HCT116 (cell line): ENCODE measurements at regions not wholly inside any gene's neighbourhood (a gene's known extent, or its start where the extent isn't known, plus 50 kb on each side); places are given as distances from the start of the nearest gene placed in this dataset.
"Not testable (repeated sequence)": the region's sequence is repeated elsewhere in the genome, so short reads cannot be mapped to it uniquely, and the experiment has no call there.

ENCODE experiments used
- ATAC-seq: fragments of 200-7000 bp; cut with Tn5 transposase; 2 replicates; pipeline ENCODE4 v1.9.1; 2020; ENCODE audit warnings: mild to moderate bottlenecking, moderate library complexity
- BruUV-seq: library from RNA; stranded (reverse); fragments of 400-500 nt; replicated peaks from 2 replicates; lab custom pipeline; 2021; lab: Mats Ljungman, UMichigan
- CTCF ChIA-PET: fragments of 300-600 bp; sonication (Branson Sonifier 250); formaldehyde crosslinking; loops from one replicate; lab custom pipeline; 2021; ENCODE audit warnings: antibody characterized with exemption; lab: Charles Lee
- POLR2A ChIA-PET: fragments of 300-600, 350-600 bp; sonication (Branson Sonifier 250); formaldehyde crosslinking; loops from one replicate; lab custom pipeline; 2021; ENCODE audit warnings: antibody characterized with exemption; lab: Charles Lee
- RAD21 ChIA-PET, 2 experiments: fragments of 300-600 bp; sonication (Branson Sonifier 250); formaldehyde crosslinking; loops; one replicate each; lab custom pipeline; 2023; ENCODE audit warnings: low total read pairs in 2 of 2; ENCODE audit not compliant: uncharacterized antibody in 2 of 2, unreplicated experiment in 2 of 2, low non-redundant PET in 1 of 2; lab: Charles Lee
- DNase-seq: peaks from one replicate; pipeline ENCODE4 v3.0.0-alpha.2; 2010; ENCODE audit warnings: low read depth, low spot score
- H2AFZ ChIP-seq: fragments of 200-600 bp; shearing (Covaris generic), sonication (generic); 2 replicates; pipeline ENCODE4 v1.6.1; 2017; ENCODE audit warnings: low read depth, mixed run types, mixed read lengths, antibody characterized with exemption, low read length; ENCODE audit not compliant: poor library complexity, severe bottlenecking
- H3K27ac ChIP-seq: 2 replicates; pipeline ENCODE4 v1.5.1; 2012; ENCODE audit warnings: low read depth, low read length
- H3K27me3 ChIP-seq: fragments of 200-600 bp; sonication (generic); 2 replicates; pipeline ENCODE4 v1.6.1; 2016; ENCODE audit warnings: mixed run types, low read length, mixed read lengths; ENCODE audit not compliant: insufficient read depth
- H3K36me3 ChIP-seq, 2 experiments: fragments of 200-500 bp in 1 of 2; fragments of 200-600 bp in 1 of 2; sonication (Bioruptor generic) in 1 of 2; sonication (generic) in 1 of 2; 2 replicates each; pipeline versions ENCODE4 v1.5.1 to v1.6.1; 2014 to 2016; ENCODE audit warnings: low read length in 2 of 2, inconsistent platforms in 1 of 2, mixed read lengths in 1 of 2, mixed run types in 1 of 2; ENCODE audit not compliant: insufficient read depth in 2 of 2, control insufficient read depth in 1 of 2
- H3K4me1 ChIP-seq, 2 experiments: fragments of 200-600 bp in 1 of 2; sonication (generic) in 1 of 2; 2 replicates each; pipeline versions ENCODE4 v1.5.1 to v1.6.1; 2012 to 2017; ENCODE audit warnings: low read length in 2 of 2, inconsistent platforms in 1 of 2, mild to moderate bottlenecking in 1 of 2, mixed read lengths in 1 of 2, mixed run types in 1 of 2, moderate library complexity in 1 of 2; ENCODE audit not compliant: insufficient read depth in 2 of 2, control insufficient read depth in 1 of 2
- H3K4me2 ChIP-seq: fragments of 200-600 bp; sonication (generic); 2 replicates; pipeline ENCODE4 v1.6.1; 2017; ENCODE audit warnings: mixed run types, low read length, mixed read lengths
- H3K4me3 ChIP-seq, 2 experiments: fragments of 200-600 bp in 1 of 2; sonication (generic) in 1 of 2; replicated peaks in 1 of 2; 2 replicates each; pipeline ENCODE4 v1.5.1; 2011 to 2016; ENCODE audit warnings: low read length in 2 of 2, control low read depth in 1 of 2, low read depth in 1 of 2, mild to moderate bottlenecking in 1 of 2, mixed read lengths in 1 of 2, mixed run types in 1 of 2
- H3K79me2 ChIP-seq: fragments of 200-600 bp; sonication (generic); 2 replicates; pipeline ENCODE4 v1.6.1; 2017; ENCODE audit warnings: mild to moderate bottlenecking, mixed run types, low read length, moderate library complexity, mixed read lengths; ENCODE audit not compliant: insufficient read depth
- H3K9ac ChIP-seq: fragments of 200-600 bp; sonication (generic); 2 replicates; pipeline ENCODE4 v1.6.1; 2016; ENCODE audit warnings: low read length, mixed read lengths
- H3K9me2 ChIP-seq: fragments of 200-600 bp; sonication (generic), shearing (Covaris generic); 2 replicates; pipeline ENCODE4 v1.6.1; 2017; ENCODE audit warnings: mixed run types, mild to moderate bottlenecking, moderate library complexity; ENCODE audit not compliant: insufficient read depth
- H3K9me3 ChIP-seq, 2 experiments: fragments of 200-500 bp in 1 of 2; fragments of 200-600 bp in 1 of 2; sonication (Bioruptor generic) in 1 of 2; sonication (generic) in 1 of 2; 2 replicates each; pipeline ENCODE4 v1.6.1; 2014 to 2017; ENCODE audit warnings: low read length in 2 of 2, mixed read lengths in 2 of 2, inconsistent platforms in 1 of 2, low read depth in 1 of 2, mild to moderate bottlenecking in 1 of 2, mixed run types in 1 of 2, moderate library complexity in 1 of 2; ENCODE audit not compliant: control insufficient read depth in 1 of 2, insufficient read depth in 1 of 2
- H4K20me1 ChIP-seq: fragments of 200-600 bp; sonication (generic), shearing (Covaris generic); 2 replicates; pipeline ENCODE4 v1.6.1; 2017; ENCODE audit warnings: mixed run types, mild to moderate bottlenecking, moderate library complexity; ENCODE audit not compliant: insufficient read depth
- ELF1 ChIP-seq: IDR thresholded peaks from 2 replicates; pipeline ENCODE4 v1.6.1; 2012; ENCODE audit warnings: low read depth, borderline replicate concordance
- JUND ChIP-seq: IDR thresholded peaks from 2 replicates; pipeline ENCODE4 v1.6.1; 2012
- SIN3A ChIP-seq: IDR thresholded peaks from 2 replicates; pipeline ENCODE4 v1.6.1; 2012; ENCODE audit warnings: low read depth
- SP1 ChIP-seq: IDR thresholded peaks from 2 replicates; pipeline ENCODE4 v1.6.1; 2012; ENCODE audit warnings: low read depth
- SRF ChIP-seq: IDR thresholded peaks from 2 replicates; pipeline ENCODE4 v1.6.1; 2012; ENCODE audit warnings: low read depth
- intact Hi-C: fragments of 100-400 bp; cut with micrococcal nuclease; formaldehyde crosslinking; loops from 2 replicates; pipeline ENCODE4 v1.10.0; 2022

DNA sequence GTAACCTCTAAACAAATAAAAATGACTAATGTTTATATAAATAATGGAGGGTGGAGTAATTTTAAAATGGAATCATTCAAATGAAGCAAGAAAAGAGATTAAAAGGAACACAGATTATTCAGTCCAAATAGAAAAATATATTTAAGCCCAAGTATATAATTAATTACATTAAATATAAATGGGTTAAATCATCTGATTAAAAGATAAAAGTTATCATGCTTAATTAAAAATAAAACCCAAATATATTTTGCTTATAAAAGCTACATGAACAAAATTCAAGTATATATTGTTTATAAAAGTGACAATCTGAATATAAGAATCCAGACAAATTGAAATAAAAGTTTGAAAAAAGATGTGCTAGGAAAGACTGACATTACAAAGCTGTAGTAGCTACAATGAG is 63.9 kb upstream of the ACTRT2 start:
- Histone ChIP-seq H3K27me3 (no peaks in the 10 kb centered on the region), H3K79me2 (no peaks in the 10 kb centered on the region)
- POLR2A ChIA-PET, result no interaction called here
- ATAC-seq, result no peak
- TF ChIP-seq SIN3A, result no peak
- no peak for TF ChIP-seq SRF
- TF ChIP-seq JUND, result no peak
- TF ChIP-seq ELF1, result no peak
- TF ChIP-seq SP1, result no peak
- TF ChIP-seq, all 23 proteins: peak for 0
- Histone ChIP-seq H3K36me3 (no peaks in the 10 kb centered on the region), H3K27ac (no peak overlapping the region), H3K4me1 (no peaks in the 10 kb centered on the region), H3K9me3 (peaks cover 9 to 15% of the 10 kb centered on the region in 2 experiments; a peak in 2 of 4 replicates), H3K4me3 (no peak overlapping the region), H4K20me1 (no peaks in the 10 kb centered on the region), H3K4me2 (no peak overlapping the region), H2AFZ (no peak overlapping the region), H3K9me2 (no peaks in the 10 kb centered on the region), H3K9ac (no peak overlapping the region)
- no peak for DNase-seq
- intact Hi-C loops, result no loop called here
- BruUV-seq, result no TSS peak
- RAD21 ChIA-PET, result no interaction called here
- CTCF ChIA-PET, result no interaction called here

DNA sequence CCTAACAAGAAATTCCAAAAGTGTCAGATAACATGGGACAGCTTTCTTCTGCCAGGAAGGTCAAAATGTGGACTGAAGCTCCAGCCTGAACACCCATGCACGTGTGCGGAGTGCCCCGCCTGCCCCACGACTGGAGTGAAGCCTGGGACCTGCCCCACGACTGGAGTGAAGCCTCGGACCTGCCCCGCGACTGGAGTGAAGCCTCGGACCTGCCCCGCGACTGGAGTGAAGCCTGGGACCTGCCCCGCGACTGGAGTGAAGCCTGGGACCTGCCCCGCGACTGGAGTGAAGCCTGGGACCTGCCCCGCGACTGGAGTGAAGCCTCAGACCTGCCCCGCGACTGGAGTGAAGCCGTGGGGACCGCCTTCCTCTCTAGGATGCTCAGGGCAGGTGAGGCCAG is 61.4 kb upstream of the ACTRT2 start:
- H3K79me2 ChIP-seq, H3K27me3 ChIP-seq, RAD21 ChIA-PET, H4K20me1 ChIP-seq, H3K4me1 ChIP-seq, CTCF ChIA-PET, POLR2A ChIA-PET, H3K4me3 ChIP-seq, DNase-seq, H3K9ac ChIP-seq, H3K36me3 ChIP-seq, H3K9me2 ChIP-seq, BruUV-seq, H2AFZ ChIP-seq, ATAC-seq, intact Hi-C loops, H3K4me2 ChIP-seq, H3K27ac ChIP-seq: not testable (repeated sequence)
- peaks cover 9 to 11% of the 10 kb centered on the region in 2 experiments; a peak in 2 of 4 replicates for H3K9me3 ChIP-seq
